Suprapubic skin (tissue), 4 donors: ENCODE measurements at regions not wholly inside any gene's neighbourhood (a gene's known extent, or its start where the extent isn't known, plus 50 kb on each side); places are given as distances from the start of the nearest gene placed in this dataset.
A peak's percentile ranks its signal among the peaks of the same experiment; 100 is the strongest.

Experiments
- DNase-seq, 2 donors: peaks; one replicate each; pipeline ENCODE4 v3.0.0-alpha.2; 2019; ENCODE audit warnings: low spot score in 2 of 2
- H3K27ac ChIP-seq: fragments of 200-600 bp; sonication (generic); one replicate; pipeline ENCODE4 v1.5.1; 2019
- H3K27me3 ChIP-seq: fragments of 200-600 bp; sonication (generic); one replicate; pipeline ENCODE4 v1.5.1; 2019
- H3K36me3 ChIP-seq: fragments of 200-600 bp; sonication (generic); one replicate; pipeline ENCODE4 v1.5.1; 2019
- H3K4me1 ChIP-seq: fragments of 200-600 bp; sonication (generic); one replicate; pipeline ENCODE4 v1.5.1; 2019
- H3K4me3 ChIP-seq: fragments of 200-600 bp; sonication (generic); one replicate; pipeline ENCODE4 v1.5.1; 2019; ENCODE audit warnings: mild to moderate bottlenecking
- H3K9me3 ChIP-seq: fragments of 200-600 bp; sonication (generic); one replicate; pipeline ENCODE4 v1.5.1; 2019
- EP300 ChIP-seq: sonication (generic); formaldehyde crosslinking; IDR thresholded peaks from one replicate; pipeline ENCODE4 v1.6.1; 2017; ENCODE audit warnings: antibody characterized with exemption
- POLR2A ChIP-seq, 2 donors: fragments of 450-650 bp; IDR thresholded peaks; one replicate each; pipeline ENCODE4 v1.6.1; 2017; ENCODE audit warnings: antibody characterized with exemption in 2 of 2, mild to moderate bottlenecking in 2 of 2, moderate library complexity in 2 of 2
- POLR2AphosphoS5 ChIP-seq, 3 donors: sonication (generic); formaldehyde crosslinking; IDR thresholded peaks; one replicate each; pipeline ENCODE4 v1.6.1; 2017; ENCODE audit warnings: antibody characterized with exemption in 3 of 3
- WGBS: methylation state at CpG from one replicate; pipeline ENCODE4 v1.1.5; 2018; 5-methylcytosine and 5-hydroxymethylcytosine counted together
- TF ChIP-seq, protein P1 (sequence below), 2 donors: fragments of 200-600 bp in 1 of 2; fragments of 450-650 bp in 1 of 2; sonication (generic) in 1 of 2; IDR thresholded peaks; one replicate each; pipeline ENCODE4 v1.5.1; 2016 to 2019; ENCODE audit warnings: antibody characterized with exemption in 2 of 2, mild to moderate bottlenecking in 1 of 2, moderate library complexity in 1 of 2

DNA sequence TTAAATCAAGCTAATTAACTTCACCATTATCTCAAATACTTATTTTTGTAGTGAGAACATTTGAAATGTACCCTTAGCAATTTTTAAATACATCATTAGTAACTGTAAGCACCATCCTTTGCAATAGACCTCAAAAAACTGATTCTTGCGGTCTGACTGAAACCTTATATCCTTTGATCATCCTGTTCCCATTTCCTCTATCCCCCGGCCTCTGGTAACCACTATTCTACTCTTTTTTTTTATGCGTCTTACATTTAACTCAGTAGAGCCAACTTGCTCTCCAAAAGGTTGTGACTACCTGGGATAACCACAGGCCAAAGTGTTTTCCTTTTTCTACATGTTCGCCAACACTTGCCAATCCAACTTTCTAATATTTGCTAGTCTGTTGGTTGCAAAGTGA, 106.1 kb downstream of the IRX1 start:
- H3K4me1 ChIP-seq: no peaks in the 10 kb centered on the region
- H3K9me3 ChIP-seq: no peaks in the 10 kb centered on the region
- WGBS: 82% methylated on average over 4 of the region's 4 CpGs
- no peaks in the 10 kb centered on the region for H3K27me3 ChIP-seq
- no peaks in the 10 kb centered on the region for H3K36me3 ChIP-seq
- H3K4me3 ChIP-seq: no peak overlapping the region
- TF ChIP-seq, protein P1, sequence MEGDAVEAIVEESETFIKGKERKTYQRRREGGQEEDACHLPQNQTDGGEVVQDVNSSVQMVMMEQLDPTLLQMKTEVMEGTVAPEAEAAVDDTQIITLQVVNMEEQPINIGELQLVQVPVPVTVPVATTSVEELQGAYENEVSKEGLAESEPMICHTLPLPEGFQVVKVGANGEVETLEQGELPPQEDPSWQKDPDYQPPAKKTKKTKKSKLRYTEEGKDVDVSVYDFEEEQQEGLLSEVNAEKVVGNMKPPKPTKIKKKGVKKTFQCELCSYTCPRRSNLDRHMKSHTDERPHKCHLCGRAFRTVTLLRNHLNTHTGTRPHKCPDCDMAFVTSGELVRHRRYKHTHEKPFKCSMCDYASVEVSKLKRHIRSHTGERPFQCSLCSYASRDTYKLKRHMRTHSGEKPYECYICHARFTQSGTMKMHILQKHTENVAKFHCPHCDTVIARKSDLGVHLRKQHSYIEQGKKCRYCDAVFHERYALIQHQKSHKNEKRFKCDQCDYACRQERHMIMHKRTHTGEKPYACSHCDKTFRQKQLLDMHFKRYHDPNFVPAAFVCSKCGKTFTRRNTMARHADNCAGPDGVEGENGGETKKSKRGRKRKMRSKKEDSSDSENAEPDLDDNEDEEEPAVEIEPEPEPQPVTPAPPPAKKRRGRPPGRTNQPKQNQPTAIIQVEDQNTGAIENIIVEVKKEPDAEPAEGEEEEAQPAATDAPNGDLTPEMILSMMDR (IDR thresholded peaks at IDR 0.05): no peak
- TF ChIP-seq POLR2A (IDR thresholded peaks at IDR 0.05): no peak
- no peak for TF ChIP-seq POLR2AphosphoS5 (IDR thresholded peaks at IDR 0.05)
- no peak for TF ChIP-seq EP300
- DNase-seq: no peak
- H3K27ac ChIP-seq: no peak overlapping the region

DNA sequence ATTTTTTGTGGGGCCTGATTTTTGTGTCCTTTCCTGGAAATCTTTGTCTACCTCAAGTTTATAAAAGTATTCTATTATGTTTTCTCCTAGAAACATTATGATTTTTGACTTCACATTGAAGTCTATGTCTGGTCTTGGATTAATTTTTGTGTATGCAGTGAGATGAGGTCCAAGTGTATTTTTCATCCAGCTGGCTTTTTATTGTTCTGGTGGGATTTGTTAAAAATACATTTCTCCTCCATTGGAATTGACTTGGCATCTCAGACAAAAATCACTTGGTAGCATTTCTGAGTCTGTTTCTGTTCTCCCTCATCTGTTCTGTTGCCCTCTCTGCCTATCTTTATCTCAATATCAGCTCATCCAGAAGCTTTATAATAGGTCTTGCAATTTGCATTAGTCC, 109.0 kb downstream of the IRX1 start:
- Histone ChIP-seq H3K9me3 (no peaks in the 10 kb centered on the region), H3K4me3 (no peak overlapping the region)

DNA sequence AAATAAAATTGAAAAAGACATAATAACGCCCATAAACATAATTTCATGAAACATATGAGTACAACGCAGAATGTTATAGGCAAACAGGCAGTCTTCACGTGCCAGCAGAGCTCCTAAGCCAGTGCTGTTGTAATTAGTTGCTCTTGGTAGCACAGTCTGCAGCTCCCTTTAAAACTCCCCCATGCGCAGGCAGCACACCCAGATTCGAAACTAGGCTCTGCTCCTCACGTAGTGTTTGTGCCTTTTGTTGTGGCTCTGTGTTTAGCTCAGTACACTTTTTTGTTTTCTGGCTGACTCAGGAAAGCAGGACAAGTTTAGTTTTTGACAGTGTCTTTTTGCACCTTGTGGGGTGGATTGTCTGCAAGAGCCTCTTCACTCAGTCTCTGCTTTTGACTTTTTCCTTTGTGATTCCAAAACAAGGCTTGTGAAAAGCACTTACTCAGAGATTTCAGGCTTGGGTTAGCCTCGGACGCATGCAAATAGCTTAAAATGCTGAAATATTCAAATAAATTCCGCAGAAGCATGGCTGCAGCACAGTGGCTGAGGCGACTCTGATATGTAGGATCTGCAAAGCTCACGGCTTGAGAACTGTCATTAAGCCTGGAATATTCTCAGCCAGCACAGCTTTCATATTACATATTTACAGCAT, 113.6 kb downstream of the IRX1 start:
- DNase-seq: no peak
- WGBS: 55% methylated on average over 11 of the region's 11 CpGs
- Histone ChIP-seq H3K27ac (no peak overlapping the region), H3K9me3 (no peaks in the 10 kb centered on the region), H3K36me3 (no peaks in the 10 kb centered on the region), H3K27me3 (no peaks in the 10 kb centered on the region), H3K4me3 (no peak overlapping the region), H3K4me1 (no peaks in the 10 kb centered on the region)
- TF ChIP-seq, protein P1 (IDR thresholded peaks at IDR 0.05): no peak
- no peak for TF ChIP-seq POLR2A (IDR thresholded peaks at IDR 0.05)
- no peak for TF ChIP-seq EP300
- no peak for TF ChIP-seq POLR2AphosphoS5 (IDR thresholded peaks at IDR 0.05)

More for the DNA sequence above, 109.0 kb downstream of the IRX1 start:
- Histone ChIP-seq H3K36me3 (no peaks in the 10 kb centered on the region), H3K4me1 (no peaks in the 10 kb centered on the region), H3K27me3 (no peaks in the 10 kb centered on the region), H3K27ac (no peak overlapping the region)
- TF ChIP-seq, protein P1 (IDR thresholded peaks at IDR 0.05): no peak
- TF ChIP-seq POLR2A (IDR thresholded peaks at IDR 0.05): no peak
- TF ChIP-seq POLR2AphosphoS5 (IDR thresholded peaks at IDR 0.05): no peak
- TF ChIP-seq EP300: no peak
- DNase-seq: no peak

DNA sequence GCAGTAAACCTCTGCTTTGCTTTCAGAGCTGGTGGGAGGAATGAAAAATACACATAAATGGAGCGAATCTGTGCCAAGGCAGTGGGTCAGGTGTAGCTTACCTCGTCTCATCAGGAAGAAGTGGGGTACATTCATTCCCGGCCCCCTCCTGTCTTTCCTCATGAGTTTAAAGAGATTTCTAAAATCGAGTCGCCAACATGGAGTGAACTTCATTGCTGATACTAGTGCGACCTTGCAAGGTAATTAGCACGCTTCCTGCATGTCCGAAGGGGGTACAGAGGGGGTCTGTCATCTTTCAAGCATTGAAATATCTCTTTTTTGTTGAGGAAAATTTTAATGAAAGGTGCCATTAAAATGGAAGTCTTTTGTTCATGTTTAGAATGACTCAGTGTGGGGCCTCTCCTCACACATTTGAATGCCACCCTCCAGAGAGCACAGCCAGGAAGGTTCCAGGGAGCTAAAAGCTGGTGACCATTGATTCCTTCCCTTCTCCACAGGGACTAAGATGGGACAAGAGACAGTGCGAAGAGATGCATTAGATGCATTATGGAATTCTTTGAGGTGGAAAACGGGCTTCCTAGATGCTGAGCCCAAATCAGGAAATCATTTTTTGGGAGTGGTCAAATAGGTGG, 114.2 kb downstream of the IRX1 start:
- 80% methylated on average over 10 of the region's 10 CpGs for WGBS
- H3K4me3 ChIP-seq: no peak overlapping the region
- TF ChIP-seq, protein P1 (IDR thresholded peaks at IDR 0.05): no peak
- no peak for TF ChIP-seq EP300
- no peak for TF ChIP-seq POLR2A (IDR thresholded peaks at IDR 0.05)
- no peak for TF ChIP-seq POLR2AphosphoS5 (IDR thresholded peaks at IDR 0.05)
- no peaks in the 10 kb centered on the region for H3K4me1 ChIP-seq
- no peak for DNase-seq
- no peaks in the 10 kb centered on the region for H3K36me3 ChIP-seq
- H3K27ac ChIP-seq: no peak overlapping the region
- no peaks in the 10 kb centered on the region for H3K9me3 ChIP-seq
- no peaks in the 10 kb centered on the region for H3K27me3 ChIP-seq

DNA sequence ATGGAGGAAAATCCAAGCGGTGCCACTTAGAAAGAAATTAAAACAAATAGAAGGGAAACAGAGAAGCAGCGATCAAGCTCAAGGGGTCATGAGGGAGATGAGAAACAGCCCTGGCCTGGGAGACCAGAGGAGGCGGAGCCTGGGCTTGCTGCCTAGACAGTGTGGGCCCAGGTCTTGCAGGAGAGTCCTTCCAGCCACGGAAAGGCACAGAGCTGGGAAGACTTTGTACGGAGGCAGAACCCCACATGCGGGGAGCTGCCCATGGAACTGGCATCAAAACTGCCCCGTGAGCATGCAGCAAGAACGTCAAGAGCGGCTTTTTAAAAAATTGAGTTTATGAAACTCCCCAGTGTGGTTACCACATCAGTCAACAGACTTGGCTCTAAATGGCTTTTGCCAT, 119.4 kb downstream of the IRX1 start:
- no peaks in the 10 kb centered on the region for H3K36me3 ChIP-seq
- 49% methylated on average over 9 of the region's 9 CpGs for WGBS
- no peaks in the 10 kb centered on the region for H3K4me1 ChIP-seq
- peak in 1 of 2 donors; percentile 83 for DNase-seq
- no peaks in the 10 kb centered on the region for H3K27me3 ChIP-seq
- no peak for TF ChIP-seq POLR2AphosphoS5 (IDR thresholded peaks at IDR 0.05)
- TF ChIP-seq POLR2A (IDR thresholded peaks at IDR 0.05): no peak
- TF ChIP-seq, protein P1 (IDR thresholded peaks at IDR 0.05): no peak
- no peak for TF ChIP-seq EP300
- no peaks in the 10 kb centered on the region for H3K9me3 ChIP-seq
- H3K4me3 ChIP-seq: no peak overlapping the region
- H3K27ac ChIP-seq: no peak overlapping the region
